Gastrocnemius medialis (tissue), 4 donors: ENCODE measurements at regions not wholly inside any gene's neighbourhood (a gene's known extent, or its start where the extent isn't known, plus 50 kb on each side); places are given as distances from the start of the nearest gene placed in this dataset.

Experiments
- CTCF ChIP-seq, 5 experiments: fragments of 450-650 bp in 3 of 5; fragments of 200-600 bp in 2 of 5; sonication (generic) in 2 of 5; IDR thresholded peaks in 4 of 5; conservative IDR thresholded peaks in 1 of 5; 1 replicate in 4 of 5; 2 replicates in 1 of 5; pipeline ENCODE4 v1.5.1; 2016 to 2019; ENCODE audit warnings: antibody characterized with exemption in 5 of 5, mild to moderate bottlenecking in 3 of 5, moderate library complexity in 3 of 5
- POLR2A ChIP-seq, 2 donors: fragments of 450-650 bp; IDR thresholded peaks; one replicate each; pipeline ENCODE4 v1.6.1; 2017; ENCODE audit warnings: antibody characterized with exemption in 2 of 2, mild to moderate bottlenecking in 2 of 2, moderate library complexity in 2 of 2

GRCh38 chr16:55142405-55142804 lies 181.6 kb upstream of the IRX6 start:
- TF ChIP-seq CTCF (IDR thresholded peaks at IDR 0.05 in 4 of 5, conservative IDR thresholded peaks at IDR 0.05 in 1 of 5) (no peak), POLR2A (IDR thresholded peaks at IDR 0.05) (no peak)
